ENCODE measurements at regions not wholly inside any gene's neighbourhood (a gene's known extent, or its start where the extent isn't known, plus 50 kb on each side); places are given as distances from the start of the nearest gene placed in this dataset.

GRCh38 chr2:14557111-14557510 lies 75.4 kb upstream of the LRATD1 start:
- 62 to 86% (median 72%) methylated on average over 1 of the region's 1 CpG for WGBS, 4 donors
- no peak for ATAC-seq
- TF ChIP-seq POLR2A (IDR thresholded peaks at IDR 0.05): no peak
- no peak for TF ChIP-seq CTCF (IDR thresholded peaks at IDR 0.05)
- H3K27ac ChIP-seq: no peak overlapping the region
- no peak overlapping the region for H3K4me3 ChIP-seq
- H3K9me3 ChIP-seq: no peaks in the 10 kb centered on the region
- no peaks in the 10 kb centered on the region for H3K4me1 ChIP-seq
- H3K36me3 ChIP-seq: no peaks in the 10 kb centered on the region
- no peak for DNase-seq
- no peaks in the 10 kb centered on the region for H3K27me3 ChIP-seq
- intact Hi-C loops (cut with DNase I): no loop called here

- intact Hi-C loops (cut with DNase I): no loop called here
- Histone ChIP-seq H3K4me3 (no peak overlapping the region), H3K27ac (no peak overlapping the region), H3K4me1 (no peaks in the 10 kb centered on the region), H3K36me3 (no peaks in the 10 kb centered on the region), H3K27me3 (no peaks in the 10 kb centered on the region), H3K9me3 (no peaks in the 10 kb centered on the region)
- no peak for TF ChIP-seq POLR2A (IDR thresholded peaks at IDR 0.05)
- TF ChIP-seq CTCF (IDR thresholded peaks at IDR 0.05): no peak
- ATAC-seq: no peak
- WGBS, 4 donors: 78 to 92% (median 90%) methylated on average over 2 of the region's 2 CpGs
- no peak for DNase-seq
Measured at GRCh38 chr2:14557916-14558315, 74.6 kb upstream of the LRATD1 start.

GRCh38 chr2:14558335-14558919 lies 74.1 kb upstream of the LRATD1 start:
- Histone ChIP-seq H3K27ac (no peak overlapping the region), H3K27me3 (no peaks in the 10 kb centered on the region), H3K4me1 (no peaks in the 10 kb centered on the region), H3K4me3 (no peak overlapping the region), H3K36me3 (no peaks in the 10 kb centered on the region), H3K9me3 (no peaks in the 10 kb centered on the region)
- intact Hi-C loops (cut with DNase I): no loop called here
- no peak for DNase-seq
- no peak for ATAC-seq
- WGBS, 4 donors: 63 to 70% (median 68%) methylated on average over 3 of the region's 3 CpGs
- TF ChIP-seq POLR2A (IDR thresholded peaks at IDR 0.05): no peak

- Histone ChIP-seq H3K27ac (no peak overlapping the region), H3K27me3 (no peaks in the 10 kb centered on the region), H3K4me3 (no peak overlapping the region), H3K4me1 (no peaks in the 10 kb centered on the region), H3K36me3 (no peaks in the 10 kb centered on the region), H3K9me3 (no peaks in the 10 kb centered on the region)
- ATAC-seq: no peak
- intact Hi-C loops (cut with DNase I): no loop called here
- no peak for DNase-seq
- no peak for TF ChIP-seq CTCF (IDR thresholded peaks at IDR 0.05)
- TF ChIP-seq POLR2A (IDR thresholded peaks at IDR 0.05): no peak
- 57 to 63% (median 62%) methylated on average over 3 of the region's 3 CpGs for WGBS, 4 donors
Measured at GRCh38 chr2:14560716-14561115, 71.8 kb upstream of the LRATD1 start.

- Histone ChIP-seq H3K4me3 (no peak overlapping the region), H3K4me1 (no peaks in the 10 kb centered on the region), H3K27ac (no peak overlapping the region), H3K27me3 (no peaks in the 10 kb centered on the region), H3K9me3 (no peaks in the 10 kb centered on the region), H3K36me3 (no peaks in the 10 kb centered on the region)
- ATAC-seq (no peak), DNase-seq (no peak)
- WGBS, 4 donors: 60 to 86% (median 73%) methylated on average over 1 of the region's 1 CpG
- intact Hi-C loops (cut with DNase I): no loop called here
- TF ChIP-seq CTCF (IDR thresholded peaks at IDR 0.05): no peak
- TF ChIP-seq POLR2A (IDR thresholded peaks at IDR 0.05): no peak
Measured at GRCh38 chr2:14563324-14563723, 69.2 kb upstream of the LRATD1 start.

Data from heart left ventricle (tissue), 16 donors.